OCI-LY1 (cell line): ENCODE measurements at regions not wholly inside any gene's neighbourhood (a gene's known extent, or its start where the extent isn't known, plus 50 kb on each side); places are given as distances from the start of the nearest gene placed in this dataset.

Source experiments
- H2AFZ ChIP-seq: fragments of 200-600 bp; sonication (generic), shearing (Covaris generic); 2 replicates; pipeline ENCODE4 v1.6.0; 2014; ENCODE audit warnings: antibody characterized with exemption, mild to moderate bottlenecking, low read length
- H3F3A ChIP-seq: fragments of 200-600 bp; sonication (generic), shearing (Covaris generic); 2 replicates; pipeline ENCODE4 v1.6.0; 2014; ENCODE audit warnings: mild to moderate bottlenecking, antibody characterized with exemption, low read length, moderate library complexity; ENCODE audit not compliant: insufficient read depth
- H3K27ac ChIP-seq: fragments of 200-600 bp; sonication (generic); 2 replicates; pipeline ENCODE4 v1.5.1; 2014; ENCODE audit warnings: low read length, mixed run types, mild to moderate bottlenecking, low read depth; ENCODE audit not compliant: poor library complexity, severe bottlenecking
- H3K27me3 ChIP-seq: fragments of 200-600 bp; sonication (generic); 2 replicates; pipeline ENCODE4 v1.6.0; 2014; ENCODE audit warnings: antibody characterized with exemption, mild to moderate bottlenecking, low read length, moderate library complexity; ENCODE audit not compliant: insufficient read depth
- H3K36me3 ChIP-seq: fragments of 200-600 bp; sonication (generic); 2 replicates; pipeline ENCODE4 v1.6.1; 2014; ENCODE audit warnings: mild to moderate bottlenecking, antibody characterized with exemption, low read length, moderate library complexity, mixed read lengths; ENCODE audit not compliant: insufficient read depth
- H3K4me1 ChIP-seq: fragments of 200-600 bp; sonication (generic); 2 replicates; pipeline ENCODE4 v1.5.1; 2014; ENCODE audit warnings: mild to moderate bottlenecking, low read length, moderate library complexity; ENCODE audit not compliant: insufficient read depth, severe bottlenecking
- H3K4me2 ChIP-seq: fragments of 200-600 bp; sonication (generic), shearing (Covaris generic); 2 replicates; pipeline ENCODE4 v1.6.1; 2014; ENCODE audit warnings: low read length
- H3K4me3 ChIP-seq: fragments of 200-600 bp; sonication (generic); 2 replicates; pipeline ENCODE4 v1.5.1; 2014; ENCODE audit warnings: low read length, low read depth, mild to moderate bottlenecking, mixed read lengths; ENCODE audit not compliant: poor library complexity, severe bottlenecking
- H3K79me2 ChIP-seq: fragments of 200-600 bp; shearing (Covaris generic); 2 replicates; pipeline ENCODE4 v1.6.1; 2016; ENCODE audit warnings: mixed run types, low read length, mixed read lengths; ENCODE audit not compliant: insufficient read depth
- H3K9ac ChIP-seq: fragments of 200-600 bp; sonication (generic), shearing (Covaris generic); 2 replicates; pipeline ENCODE4 v1.6.1; 2014; ENCODE audit warnings: mild to moderate bottlenecking, low read length, mixed read lengths
- H3K9me2 ChIP-seq: fragments of 200-600 bp; sonication (generic), shearing (Covaris generic); 2 replicates; pipeline ENCODE4 v1.6.1; 2014; ENCODE audit warnings: low read depth, mild to moderate bottlenecking, low read length, mixed read lengths
- H3K9me3 ChIP-seq: fragments of 200-600 bp; shearing (Covaris generic); 2 replicates; pipeline ENCODE4 v1.6.1; 2014; ENCODE audit warnings: low read length, mixed read lengths
- H4K20me1 ChIP-seq: fragments of 200-600 bp; sonication (generic), shearing (Covaris generic); 2 replicates; pipeline ENCODE4 v1.6.0; 2016; ENCODE audit warnings: mild to moderate bottlenecking, low read length; ENCODE audit not compliant: insufficient read depth
- CTCF ChIP-seq: fragments of 200-600 bp; sonication (generic), shearing (Covaris generic); IDR thresholded peaks from 2 replicates; pipeline ENCODE4 v1.5.1; 2017; ENCODE audit warnings: mild to moderate bottlenecking, antibody characterized with exemption, low read length, moderate library complexity, mixed read lengths
- EZH2 ChIP-seq: fragments of 200-600 bp; sonication (generic), shearing (Covaris generic); IDR thresholded peaks from 2 replicates; pipeline ENCODE4 v1.8.0; 2017; ENCODE audit warnings: borderline replicate concordance, mixed run types, mild to moderate bottlenecking, antibody characterized with exemption, low read length, moderate library complexity, mixed read lengths

GRCh38 chr2:42843611-42844010, 51.2 kb upstream of the HAAO start:
- Histone ChIP-seq H2AFZ (no peak overlapping the region), H3K4me3 (no peak overlapping the region), H3K79me2 (no peaks in the 10 kb centered on the region), H3K9me3 (no peaks in the 10 kb centered on the region), H3K4me2 (no peak overlapping the region), H3K4me1 (no peaks in the 10 kb centered on the region), H3K36me3 (no peaks in the 10 kb centered on the region), H3K9ac (no peak overlapping the region), H3F3A (no peaks in the 10 kb centered on the region), H3K27ac (no peak overlapping the region), H4K20me1 (no peaks in the 10 kb centered on the region), H3K9me2 (no peaks in the 10 kb centered on the region), H3K27me3 (no peaks in the 10 kb centered on the region; the same call in 1 of the 2 replicates)
- no peak for TF ChIP-seq EZH2
- no peak for TF ChIP-seq CTCF

- Histone ChIP-seq H4K20me1 (no peaks in the 10 kb centered on the region), H3K4me2 (no peak overlapping the region), H3K27me3 (no peaks in the 10 kb centered on the region; the same call in 1 of the 2 replicates), H3K9me3 (no peaks in the 10 kb centered on the region), H3K4me1 (no peaks in the 10 kb centered on the region), H3K79me2 (no peaks in the 10 kb centered on the region), H3K27ac (no peak overlapping the region), H3F3A (no peaks in the 10 kb centered on the region), H3K9ac (no peak overlapping the region), H3K4me3 (no peak overlapping the region), H3K9me2 (no peaks in the 10 kb centered on the region), H2AFZ (no peak overlapping the region), H3K36me3 (no peaks in the 10 kb centered on the region)
- no peak for TF ChIP-seq CTCF
- TF ChIP-seq EZH2, result no peak
Measured at GRCh38 chr2:42843131-42843530, 50.7 kb upstream of the HAAO start.

- Histone ChIP-seq H3K27ac (no peak overlapping the region), H3K4me2 (no peak overlapping the region), H2AFZ (no peak overlapping the region), H3K9ac (no peak overlapping the region), H3K4me3 (no peak overlapping the region), H3K79me2 (no peaks in the 10 kb centered on the region), H3K9me2 (no peaks in the 10 kb centered on the region), H4K20me1 (no peaks in the 10 kb centered on the region), H3K4me1 (no peaks in the 10 kb centered on the region), H3K9me3 (no peaks in the 10 kb centered on the region), H3F3A (no peaks in the 10 kb centered on the region), H3K36me3 (no peaks in the 10 kb centered on the region), H3K27me3 (no peaks in the 10 kb centered on the region; the same call in 1 of the 2 replicates)
- TF ChIP-seq CTCF (no peak), EZH2 (no peak)
Measured at GRCh38 chr2:42842466-42842865, 50.1 kb upstream of the HAAO start.
